Mammary epithelial cell (primary cell): ENCODE measurements at regions not wholly inside any gene's neighbourhood (a gene's known extent, or its start where the extent isn't known, plus 50 kb on each side); places are given as distances from the start of the nearest gene placed in this dataset.

ENCODE experiments used
- CTCF ChIP-seq, 2 donors: IDR thresholded peaks in 1 of 2; conservative IDR thresholded peaks in 1 of 2; 2 replicates each; pipeline ENCODE4 v1.5.1; 2011 to 2012; ENCODE audit warnings: inconsistent platforms in 2 of 2, low read length in 2 of 2, mild to moderate bottlenecking in 2 of 2, control low read depth in 1 of 2, low read depth in 1 of 2; ENCODE audit not compliant: insufficient read depth in 1 of 2; ENCODE audit errors: extremely low read depth in 1 of 2
- EZH2 ChIP-seq: IDR thresholded peaks from 2 replicates; pipeline ENCODE4 v1.6.1; 2012; ENCODE audit warnings: low read length, inconsistent platforms, borderline replicate concordance

GRCh38 chr2:187915810-187916209 is 361.6 kb upstream of the TFPI start:
- TF ChIP-seq CTCF (conservative IDR thresholded peaks at IDR 0.05 in 1 of 2, IDR thresholded peaks at IDR 0.05 in 1 of 2; ENCODE audit: extremely low read depth in 1 of 2, insufficient read depth in 1 of 2, low read depth in 1 of 2, low read length in 2 of 2) (no peak), EZH2 (no peak)
